ENCODE measurements at regions not wholly inside any gene's neighbourhood (a gene's known extent, or its start where the extent isn't known, plus 50 kb on each side); places are given as distances from the start of the nearest gene placed in this dataset.

- no peak for TF ChIP-seq ZNF274 (IDR thresholded peaks at IDR 0.05; ENCODE audit: low read depth, low read length)
- TF ChIP-seq YY1 (IDR thresholded peaks at IDR 0.05; ENCODE audit: insufficient read depth, insufficient read length), result no peak
- TF ChIP-seq SUZ12 (IDR thresholded peaks at IDR 0.05; ENCODE audit: extremely low read depth, insufficient read depth, insufficient read length), result no peak
These were observed 929.9 kb upstream of the FANCL start for GRCh38 chr2:59171019-59171418.
